ENCODE measurements at regions not wholly inside any gene's neighbourhood (a gene's known extent, or its start where the extent isn't known, plus 50 kb on each side); places are given as distances from the start of the nearest gene placed in this dataset.
"Not testable (repeated sequence)": the region's sequence is repeated elsewhere in the genome, so short reads cannot be mapped to it uniquely, and the experiment has no call there.

DNA sequence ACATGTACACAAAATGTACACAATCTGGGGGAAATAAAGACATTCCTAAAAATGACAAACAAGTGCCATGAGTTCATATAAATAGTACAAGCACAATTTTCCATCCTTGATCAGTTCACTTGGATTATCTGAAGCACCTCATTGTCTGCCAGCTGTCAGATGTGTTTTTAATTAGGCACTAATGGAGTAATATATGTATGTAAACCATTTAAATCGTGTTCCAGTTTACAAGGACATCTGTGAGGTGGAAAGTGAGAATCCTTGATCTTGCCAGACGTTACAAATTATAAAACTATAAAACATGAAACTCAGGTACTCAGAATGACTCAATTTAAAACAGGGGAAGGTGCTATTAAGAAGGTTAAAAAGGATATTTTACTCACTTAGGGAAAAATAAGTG, 1312.2 kb downstream of the PLA2G4A start:
- no peaks in the 10 kb centered on the region for H3K4me1 ChIP-seq (ENCODE audit: control insufficient read depth, insufficient read depth, low read length)
- WGBS (ENCODE audit: insufficient coverage, insufficient read length), result no CpG with 5 or more reads among the region's 2 CpGs
- no peak overlapping the region for H3K27ac ChIP-seq (ENCODE audit: low read length)
- H3K9me3 ChIP-seq (ENCODE audit: control insufficient read depth, insufficient read depth, low read length), result no peaks in the 10 kb centered on the region
- H3K36me3 ChIP-seq (ENCODE audit: control insufficient read depth, insufficient read depth, low read length), result no peaks in the 10 kb centered on the region
- no peak overlapping the region for H3K4me3 ChIP-seq (ENCODE audit: low read length)
- no peak for DNase-seq (ENCODE audit: low read depth, low spot score)
- H3K27me3 ChIP-seq (ENCODE audit: control insufficient read depth, insufficient read depth, low read length), result no peaks in the 10 kb centered on the region

DNA sequence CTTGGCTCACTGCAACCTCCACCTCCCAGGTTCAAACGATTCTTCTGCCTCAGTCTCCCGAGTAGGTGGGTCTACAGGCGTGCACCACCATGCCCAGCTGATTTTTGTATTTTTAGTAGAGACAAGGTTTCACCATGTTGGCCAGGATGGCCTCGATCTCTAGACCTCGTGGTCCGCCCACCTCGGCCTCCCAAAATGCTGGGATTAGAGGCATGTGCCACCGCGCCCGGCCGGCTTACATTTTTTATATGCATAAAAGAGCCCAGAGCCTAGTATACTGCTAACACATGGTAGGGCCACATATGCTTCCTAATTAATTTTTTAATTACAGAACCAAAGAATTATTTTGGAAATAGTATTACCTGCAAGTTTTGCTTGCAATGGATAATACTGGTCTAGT, 1325.4 kb downstream of the PLA2G4A start:
- Histone ChIP-seq H3K36me3 (ENCODE audit: control insufficient read depth, insufficient read depth, low read length) (no peaks in the 10 kb centered on the region), H3K9me3 (ENCODE audit: control insufficient read depth, insufficient read depth, low read length) (no peaks in the 10 kb centered on the region), H3K4me1 (ENCODE audit: control insufficient read depth, insufficient read depth, low read length) (no peaks in the 10 kb centered on the region), H3K27me3 (ENCODE audit: control insufficient read depth, insufficient read depth, low read length) (no peaks in the 10 kb centered on the region), H3K27ac (ENCODE audit: low read length) (no peak overlapping the region), H3K4me3 (ENCODE audit: low read length) (no peak overlapping the region)
- WGBS (ENCODE audit: insufficient coverage, insufficient read length), result no CpG with 5 or more reads among the region's 11 CpGs
- DNase-seq (ENCODE audit: low read depth, low spot score), result no peak

DNA sequence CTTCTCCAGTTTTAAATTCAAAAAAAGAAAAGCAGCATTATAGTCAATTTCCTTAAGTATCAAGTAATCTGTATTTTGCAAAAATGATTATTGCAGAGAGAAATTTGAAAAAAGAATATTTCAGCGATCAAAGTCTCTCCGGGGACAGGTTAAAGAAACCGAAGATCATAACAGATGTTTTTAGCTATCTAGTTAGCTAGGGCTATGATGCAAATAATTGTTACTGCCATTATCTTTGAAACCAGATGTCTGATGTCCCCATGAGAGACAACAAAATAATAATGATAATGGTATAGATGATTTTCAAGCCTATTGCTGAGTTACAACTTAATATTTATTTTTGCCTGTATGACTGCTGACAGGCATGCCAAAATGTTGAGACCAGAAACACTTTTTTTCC, 1326.0 kb downstream of the PLA2G4A start:
- Histone ChIP-seq H3K27me3 (ENCODE audit: control insufficient read depth, insufficient read depth, low read length) (no peaks in the 10 kb centered on the region), H3K4me1 (ENCODE audit: control insufficient read depth, insufficient read depth, low read length) (no peaks in the 10 kb centered on the region), H3K4me3 (ENCODE audit: low read length) (no peak overlapping the region), H3K36me3 (ENCODE audit: control insufficient read depth, insufficient read depth, low read length) (no peaks in the 10 kb centered on the region), H3K27ac (ENCODE audit: low read length) (no peak overlapping the region), H3K9me3 (ENCODE audit: control insufficient read depth, insufficient read depth, low read length) (no peaks in the 10 kb centered on the region)
- WGBS (ENCODE audit: insufficient coverage, insufficient read length), result no CpG with 5 or more reads among the region's 3 CpGs
- no peak for DNase-seq (ENCODE audit: low read depth, low spot score)

DNA sequence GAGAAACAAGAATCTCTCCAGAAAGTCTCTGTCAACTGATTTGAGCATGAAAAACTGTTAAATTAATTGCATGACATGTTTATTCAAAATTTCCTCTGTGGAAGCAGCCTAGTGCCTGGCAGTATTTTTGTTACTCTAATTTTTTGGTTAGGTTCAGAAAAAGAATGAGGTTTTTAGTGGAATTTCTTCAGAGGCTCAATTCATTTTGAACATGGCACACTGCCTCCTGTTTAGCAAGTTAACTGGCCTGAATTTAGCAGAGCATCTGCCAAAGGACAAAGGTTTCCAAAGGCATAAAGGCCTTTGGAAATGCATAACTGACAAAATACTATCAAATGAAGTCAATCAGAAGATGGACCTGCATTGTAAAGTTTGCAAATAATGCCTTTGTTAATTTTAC, 1326.5 kb downstream of the PLA2G4A start:
- no peak for DNase-seq (ENCODE audit: low read depth, low spot score)
- Histone ChIP-seq H3K27ac (ENCODE audit: low read length) (no peak overlapping the region), H3K36me3 (ENCODE audit: control insufficient read depth, insufficient read depth, low read length) (no peaks in the 10 kb centered on the region), H3K4me1 (ENCODE audit: control insufficient read depth, insufficient read depth, low read length) (no peaks in the 10 kb centered on the region), H3K27me3 (ENCODE audit: control insufficient read depth, insufficient read depth, low read length) (no peaks in the 10 kb centered on the region), H3K9me3 (ENCODE audit: control insufficient read depth, insufficient read depth, low read length) (no peaks in the 10 kb centered on the region), H3K4me3 (ENCODE audit: low read length) (no peak overlapping the region)

DNA sequence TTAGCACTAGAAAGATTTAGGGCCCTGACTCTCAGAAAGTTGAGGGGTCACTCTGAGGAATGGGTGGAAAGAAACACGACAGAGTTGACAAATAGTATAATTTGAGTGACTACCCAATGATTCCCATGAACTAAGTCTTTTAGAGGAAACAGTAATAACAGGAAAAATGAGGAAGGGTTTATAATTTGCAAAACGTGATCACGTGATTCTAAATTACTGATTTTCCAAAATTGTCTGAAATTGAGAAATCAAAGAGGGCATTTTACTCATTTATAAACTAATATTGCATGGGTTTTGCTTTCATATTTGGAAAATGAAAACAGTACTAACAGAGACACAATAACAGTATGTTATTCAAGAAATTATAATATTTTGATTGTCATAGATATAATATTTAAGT, 1335.7 kb downstream of the PLA2G4A start:
- WGBS (ENCODE audit: insufficient coverage, insufficient read length), result no CpG with 5 or more reads among the region's 3 CpGs
- Histone ChIP-seq H3K4me3 (ENCODE audit: low read length) (no peak overlapping the region), H3K27me3 (ENCODE audit: control insufficient read depth, insufficient read depth, low read length) (no peaks in the 10 kb centered on the region), H3K9me3 (ENCODE audit: control insufficient read depth, insufficient read depth, low read length) (no peaks in the 10 kb centered on the region), H3K27ac (ENCODE audit: low read length) (no peak overlapping the region), H3K36me3 (ENCODE audit: control insufficient read depth, insufficient read depth, low read length) (no peaks in the 10 kb centered on the region), H3K4me1 (ENCODE audit: control insufficient read depth, insufficient read depth, low read length) (no peaks in the 10 kb centered on the region)
- no peak for DNase-seq (ENCODE audit: low read depth, low spot score)

DNA sequence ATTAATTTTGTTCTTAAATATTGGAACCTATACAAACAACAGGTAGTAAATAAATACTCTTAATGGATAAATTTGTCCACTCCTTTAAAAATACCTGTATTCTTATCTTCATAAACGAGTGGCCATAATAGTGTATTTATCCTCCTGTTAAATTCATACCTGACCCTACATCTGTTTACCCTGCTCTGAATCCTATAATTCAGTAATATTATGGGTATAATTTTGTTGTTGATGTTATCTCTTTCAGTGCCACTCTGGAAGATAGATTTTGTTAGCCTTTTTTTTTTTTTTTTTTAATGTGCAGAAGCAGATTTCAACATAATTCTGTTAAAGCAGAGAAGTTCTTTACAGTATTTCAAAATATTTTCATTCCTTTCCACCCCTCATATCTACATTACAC, 1337.9 kb downstream of the PLA2G4A start:
- Histone ChIP-seq H3K4me3 (ENCODE audit: low read length) (no peak overlapping the region), H3K4me1 (ENCODE audit: control insufficient read depth, insufficient read depth, low read length) (no peaks in the 10 kb centered on the region), H3K9me3 (ENCODE audit: control insufficient read depth, insufficient read depth, low read length) (no peaks in the 10 kb centered on the region), H3K27ac (ENCODE audit: low read length) (no peak overlapping the region), H3K36me3 (ENCODE audit: control insufficient read depth, insufficient read depth, low read length) (no peaks in the 10 kb centered on the region), H3K27me3 (ENCODE audit: control insufficient read depth, insufficient read depth, low read length) (no peaks in the 10 kb centered on the region)
- DNase-seq (ENCODE audit: low read depth, low spot score), result no peak
- no CpG with 5 or more reads among the region's 1 CpG for WGBS (ENCODE audit: insufficient coverage, insufficient read length)

DNA sequence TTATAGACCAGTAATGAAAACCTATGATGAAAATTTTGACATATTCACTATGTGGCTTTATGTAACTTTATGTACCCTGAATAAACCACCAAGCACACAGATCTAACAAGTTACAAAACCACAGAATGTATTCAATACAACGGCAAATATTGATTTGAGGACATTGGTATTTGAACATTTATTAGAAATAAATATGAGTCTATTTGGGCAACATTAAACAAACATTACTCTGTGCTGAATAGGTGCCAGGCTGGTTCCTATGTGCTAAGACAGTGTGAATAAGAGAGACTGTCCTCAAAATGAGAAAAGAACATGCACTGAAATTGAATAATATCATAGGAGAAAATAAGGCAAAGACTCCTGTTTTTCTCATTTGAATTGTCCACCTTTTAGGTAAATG, 1341.2 kb downstream of the PLA2G4A start:
- Histone ChIP-seq H3K4me1 (ENCODE audit: control insufficient read depth, insufficient read depth, low read length) (no peaks in the 10 kb centered on the region), H3K27me3 (ENCODE audit: control insufficient read depth, insufficient read depth, low read length) (no peaks in the 10 kb centered on the region), H3K9me3 (ENCODE audit: control insufficient read depth, insufficient read depth, low read length) (no peaks in the 10 kb centered on the region), H3K36me3 (ENCODE audit: control insufficient read depth, insufficient read depth, low read length) (no peaks in the 10 kb centered on the region), H3K4me3 (ENCODE audit: low read length) (no peak overlapping the region), H3K27ac (ENCODE audit: low read length) (no peak overlapping the region)
- no CpG with 5 or more reads among the region's 1 CpG for WGBS (ENCODE audit: insufficient coverage, insufficient read length)
- no peak for DNase-seq (ENCODE audit: low read depth, low spot score)

DNA sequence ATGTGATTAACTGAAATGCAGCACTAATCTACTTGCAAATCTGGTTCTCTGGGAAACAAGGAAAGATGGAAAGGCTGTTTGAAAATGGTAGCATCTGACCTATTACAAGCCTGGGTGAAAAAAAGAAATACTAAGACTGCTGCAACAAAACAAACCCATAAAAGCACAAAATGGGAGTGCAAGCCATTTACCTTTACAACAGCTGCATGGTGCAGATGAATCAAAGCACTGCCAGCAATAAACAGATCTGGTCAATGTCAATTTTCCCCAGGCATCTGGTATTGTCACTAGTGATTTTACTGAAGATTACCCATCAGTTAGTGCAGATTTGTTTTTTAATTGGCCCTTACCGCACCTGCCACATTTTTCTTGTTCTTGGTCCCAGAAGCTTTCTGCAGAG, 1341.7 kb downstream of the PLA2G4A start:
- H3K4me3 ChIP-seq (ENCODE audit: low read length), result no peak overlapping the region
- H3K27me3 ChIP-seq (ENCODE audit: control insufficient read depth, insufficient read depth, low read length), result no peaks in the 10 kb centered on the region
- H3K9me3 ChIP-seq (ENCODE audit: control insufficient read depth, insufficient read depth, low read length), result no peaks in the 10 kb centered on the region
- WGBS (ENCODE audit: insufficient coverage, insufficient read length), result no CpG with 5 or more reads among the region's 1 CpG
- H3K27ac ChIP-seq (ENCODE audit: low read length), result no peak overlapping the region
- H3K4me1 ChIP-seq (ENCODE audit: control insufficient read depth, insufficient read depth, low read length), result no peaks in the 10 kb centered on the region
- DNase-seq (ENCODE audit: low read depth, low spot score), result no peak
- no peaks in the 10 kb centered on the region for H3K36me3 ChIP-seq (ENCODE audit: control insufficient read depth, insufficient read depth, low read length)

DNA sequence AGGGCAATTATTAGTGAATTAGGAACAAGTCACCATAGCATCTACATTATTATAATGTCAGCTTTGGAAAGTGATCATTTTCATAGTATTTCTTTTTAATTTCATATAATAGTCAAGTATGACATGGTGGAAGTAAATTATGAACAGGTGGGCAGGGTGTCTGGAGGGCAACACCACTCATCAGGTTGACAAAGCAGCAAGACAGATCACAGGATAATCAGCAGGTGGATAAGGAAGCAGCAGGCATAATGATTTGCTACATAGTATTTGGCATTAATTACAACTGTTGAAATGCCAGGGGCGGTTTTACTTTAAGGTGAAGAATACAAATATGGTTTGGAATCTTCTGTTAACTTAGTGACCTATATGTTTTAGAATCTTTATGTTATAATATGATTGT, 1342.2 kb downstream of the PLA2G4A start:
- DNase-seq (ENCODE audit: low read depth, low spot score), result no peak
- H3K27ac ChIP-seq (ENCODE audit: low read length), result no peak overlapping the region
- WGBS (ENCODE audit: insufficient coverage, insufficient read length), result no CpG with 5 or more reads among the region's 1 CpG

DNA sequence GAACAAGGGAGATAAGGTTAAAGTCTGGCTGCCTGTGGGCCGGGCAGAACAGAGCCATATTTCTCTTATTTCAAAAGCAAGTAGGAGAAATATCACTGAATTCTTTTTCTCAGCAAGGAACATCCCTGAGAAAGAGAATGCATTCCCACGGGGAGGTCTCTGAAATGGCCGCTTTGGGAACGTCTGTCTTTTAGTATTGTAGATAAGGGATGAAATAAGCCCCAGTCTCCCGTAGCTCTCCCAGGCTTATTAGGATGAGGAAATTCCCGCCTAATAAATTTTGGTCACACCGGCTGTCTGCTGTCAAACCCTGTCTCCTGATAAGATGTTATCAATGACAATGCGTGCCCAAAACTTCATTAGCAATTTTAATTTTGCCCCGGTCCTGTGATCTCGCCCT, 1353.3 kb downstream of the PLA2G4A start:
- DNase-seq (ENCODE audit: low read depth, low spot score); H3K4me1 ChIP-seq (ENCODE audit: control insufficient read depth, insufficient read depth, low read length); H3K36me3 ChIP-seq (ENCODE audit: control insufficient read depth, insufficient read depth, low read length); H3K27me3 ChIP-seq (ENCODE audit: control insufficient read depth, insufficient read depth, low read length); H3K4me3 ChIP-seq (ENCODE audit: low read length); H3K9me3 ChIP-seq (ENCODE audit: control insufficient read depth, insufficient read depth, low read length); H3K27ac ChIP-seq (ENCODE audit: low read length): not testable (repeated sequence)
- no CpG with 5 or more reads among the region's 10 CpGs for WGBS (ENCODE audit: insufficient coverage, insufficient read length)

More for the DNA sequence above, 1342.2 kb downstream of the PLA2G4A start:
- Histone ChIP-seq H3K27me3 (ENCODE audit: control insufficient read depth, insufficient read depth, low read length) (no peaks in the 10 kb centered on the region), H3K4me1 (ENCODE audit: control insufficient read depth, insufficient read depth, low read length) (no peaks in the 10 kb centered on the region), H3K36me3 (ENCODE audit: control insufficient read depth, insufficient read depth, low read length) (no peaks in the 10 kb centered on the region), H3K4me3 (ENCODE audit: low read length) (no peak overlapping the region), H3K9me3 (ENCODE audit: control insufficient read depth, insufficient read depth, low read length) (no peaks in the 10 kb centered on the region)

DNA sequence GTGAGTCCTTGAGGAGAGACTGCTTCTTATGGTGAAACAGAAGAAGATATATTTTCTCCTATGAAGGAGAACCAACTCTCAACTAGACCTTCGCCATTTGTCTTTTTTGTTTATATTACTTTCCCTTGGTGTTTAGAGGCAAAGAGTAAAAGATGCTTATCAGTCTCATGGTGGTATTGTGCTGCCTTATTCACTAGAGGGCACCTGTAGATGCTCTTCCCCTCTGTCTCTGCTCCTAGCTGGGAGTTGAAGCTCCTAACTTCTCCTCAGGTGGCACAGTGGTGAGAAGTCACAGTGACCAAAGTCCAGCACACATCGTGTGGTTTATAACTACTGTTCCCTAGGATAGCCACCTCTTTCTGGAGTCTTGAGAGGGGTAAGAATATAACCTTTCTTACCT, 1359.6 kb downstream of the PLA2G4A start:
- WGBS (ENCODE audit: insufficient coverage, insufficient read length), result no CpG with 5 or more reads among the region's 2 CpGs
- no peaks in the 10 kb centered on the region for H3K4me1 ChIP-seq (ENCODE audit: control insufficient read depth, insufficient read depth, low read length)
- H3K9me3 ChIP-seq (ENCODE audit: control insufficient read depth, insufficient read depth, low read length), result no peaks in the 10 kb centered on the region
- no peak overlapping the region for H3K27ac ChIP-seq (ENCODE audit: low read length)
- H3K4me3 ChIP-seq (ENCODE audit: low read length), result no peak overlapping the region
- H3K27me3 ChIP-seq (ENCODE audit: control insufficient read depth, insufficient read depth, low read length), result no peaks in the 10 kb centered on the region; the same call in 1 of the 2 replicates
- no peak for DNase-seq (ENCODE audit: low read depth, low spot score)
- H3K36me3 ChIP-seq (ENCODE audit: control insufficient read depth, insufficient read depth, low read length), result no peaks in the 10 kb centered on the region

Measured in iPS DF 6.9 (cell line).